ENCODE measurements at regions not wholly inside any gene's neighbourhood (a gene's known extent, or its start where the extent isn't known, plus 50 kb on each side); places are given as distances from the start of the nearest gene placed in this dataset.

- H3K4me1 Mint-ChIP-seq, result no peaks in the 10 kb centered on the region
- H3K4me3 Mint-ChIP-seq, result no peak overlapping the region
- H3K9me3 Mint-ChIP-seq, result peaks cover 4% of the 10 kb centered on the region
- H3K27ac Mint-ChIP-seq (ENCODE audit: low read depth), result no peak overlapping the region
- ATAC-seq (replicated peaks; ENCODE audit: extremely low read depth, poor library complexity, severe bottlenecking) (no peak), DNase-seq (ENCODE audit: low spot score in 2 of 2) (no peak)
- H3K36me3 Mint-ChIP-seq (ENCODE audit: insufficient read depth), result no peaks in the 10 kb centered on the region
- H3K27me3 Mint-ChIP-seq, result peaks cover 2% of the 10 kb centered on the region
Observed at GRCh38 chr5:167965710-167966109, 325.7 kb upstream of the WWC1 start.

- no peak for ATAC-seq (replicated peaks; ENCODE audit: extremely low read depth, poor library complexity, severe bottlenecking)
- Mint-ChIP-seq H3K9me3 (peaks cover 10% of the 10 kb centered on the region), H3K27me3 (peaks cover 9% of the 10 kb centered on the region)
Observed at GRCh38 chr5:167966979-167967378, 324.5 kb upstream of the WWC1 start.

DNA sequence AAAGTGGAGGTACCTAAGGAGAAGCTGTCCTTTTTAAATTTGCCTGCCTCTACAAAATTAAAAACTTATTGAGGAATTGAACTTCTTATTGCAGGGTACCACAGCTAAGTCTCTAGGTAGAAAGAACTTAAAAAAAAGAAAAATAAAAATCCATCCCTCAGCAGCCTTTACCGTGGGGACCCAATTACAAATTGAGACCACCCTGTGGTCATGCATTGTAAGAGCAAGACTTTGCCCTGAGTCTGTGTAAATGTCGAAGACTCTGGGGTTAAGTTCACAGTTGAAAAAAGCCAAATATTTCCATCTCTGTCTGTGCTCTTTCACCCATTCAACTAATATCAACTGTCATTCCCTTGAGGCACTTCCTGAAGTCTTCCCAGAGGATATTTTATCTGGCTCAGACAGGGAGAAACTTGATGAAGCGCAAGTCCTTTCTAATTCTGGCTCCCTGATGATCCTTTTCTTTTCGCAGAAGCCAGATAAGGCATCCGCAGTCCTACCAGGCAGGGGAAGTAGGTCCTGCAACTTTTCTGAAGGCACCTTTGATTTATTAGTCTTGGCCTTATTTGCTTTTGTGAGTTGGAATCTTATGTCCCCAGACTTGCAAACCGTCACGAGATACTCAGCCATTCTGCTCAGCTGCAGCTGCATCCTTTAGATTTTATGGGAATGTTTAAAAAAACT lies 323.8 kb upstream of the WWC1 start:
- ATAC-seq (replicated peaks; ENCODE audit: extremely low read depth, poor library complexity, severe bottlenecking) (no peak), DNase-seq (ENCODE audit: low spot score in 2 of 2) (no peak)
- peaks cover 10% of the 10 kb centered on the region for H3K9me3 Mint-ChIP-seq
- H3K27me3 Mint-ChIP-seq, result peaks cover 9% of the 10 kb centered on the region
- no peaks in the 10 kb centered on the region for H3K4me1 Mint-ChIP-seq
- H3K4me3 Mint-ChIP-seq, result no peak overlapping the region
- H3K36me3 Mint-ChIP-seq (ENCODE audit: insufficient read depth), result no peaks in the 10 kb centered on the region
- H3K27ac Mint-ChIP-seq (ENCODE audit: low read depth), result no peak overlapping the region

More at GRCh38 chr5:167966979-167967378, 324.5 kb upstream of the WWC1 start:
- no peak overlapping the region for H3K27ac Mint-ChIP-seq (ENCODE audit: low read depth)
- no peaks in the 10 kb centered on the region for H3K36me3 Mint-ChIP-seq (ENCODE audit: insufficient read depth)
- DNase-seq (ENCODE audit: low spot score in 2 of 2), result no peak
- no peak overlapping the region for H3K4me3 Mint-ChIP-seq
- H3K4me1 Mint-ChIP-seq, result no peaks in the 10 kb centered on the region

DNA sequence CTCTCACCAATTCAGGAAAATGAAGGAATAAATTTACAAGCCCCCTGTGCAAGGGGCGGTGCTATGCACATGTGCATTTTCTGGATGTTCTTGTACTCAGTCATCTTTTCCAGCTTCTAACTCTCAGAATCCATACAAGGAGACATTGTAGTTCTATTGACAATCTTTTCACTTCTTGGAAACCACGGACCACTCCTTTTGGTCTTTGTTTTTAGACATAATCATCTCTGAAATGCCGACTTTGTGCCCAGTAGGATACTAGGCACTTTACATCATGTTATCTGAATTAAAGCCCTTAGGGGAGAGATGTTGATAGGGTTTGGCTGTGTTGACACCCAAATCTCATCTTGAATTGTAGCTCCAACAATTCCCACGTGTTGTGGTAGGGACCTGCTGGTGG lies 322.6 kb upstream of the WWC1 start:
- no peaks in the 10 kb centered on the region for H3K4me1 Mint-ChIP-seq
- no peak for DNase-seq (ENCODE audit: low spot score in 2 of 2)

GRCh38 chr5:167969998-167970397 lies 321.4 kb upstream of the WWC1 start:
- Mint-ChIP-seq H3K27me3 (peaks cover 18% of the 10 kb centered on the region), H3K9me3 (peaks cover 13% of the 10 kb centered on the region), H3K4me3 (no peak overlapping the region), H3K4me1 (no peaks in the 10 kb centered on the region), H3K36me3 (ENCODE audit: insufficient read depth) (no peaks in the 10 kb centered on the region), H3K27ac (ENCODE audit: low read depth) (no peak overlapping the region)
- DNase-seq (ENCODE audit: low spot score in 2 of 2), result no peak
- ATAC-seq (replicated peaks; ENCODE audit: extremely low read depth, poor library complexity, severe bottlenecking), result no peak

More for the DNA sequence above, 322.6 kb upstream of the WWC1 start:
- Mint-ChIP-seq H3K9me3 (peaks cover 17% of the 10 kb centered on the region), H3K36me3 (ENCODE audit: insufficient read depth) (no peaks in the 10 kb centered on the region), H3K27ac (ENCODE audit: low read depth) (no peak overlapping the region), H3K27me3 (peaks cover 18% of the 10 kb centered on the region), H3K4me3 (no peak overlapping the region)
- no peak for ATAC-seq (replicated peaks; ENCODE audit: extremely low read depth, poor library complexity, severe bottlenecking)

DNA sequence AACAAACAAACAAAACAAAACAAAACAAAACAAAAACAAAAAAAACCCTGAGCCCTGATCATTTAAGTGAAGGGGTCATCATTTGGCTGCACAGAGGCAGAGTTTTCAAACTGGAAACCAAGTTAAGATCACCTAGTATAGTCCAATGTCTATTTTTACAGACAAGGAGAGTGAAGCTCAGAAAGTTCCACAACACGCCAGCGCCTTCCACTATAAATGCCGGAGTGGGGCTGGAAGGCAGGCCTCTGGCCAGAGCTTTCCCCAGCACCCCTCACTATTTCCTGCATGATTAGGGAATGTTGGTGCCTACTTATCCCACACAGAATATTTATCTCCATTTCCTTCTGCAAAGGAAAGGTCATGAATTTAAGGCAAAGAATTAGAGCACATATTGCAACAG lies 319.7 kb upstream of the WWC1 start:
- no peak for ATAC-seq (replicated peaks; ENCODE audit: extremely low read depth, poor library complexity, severe bottlenecking)
- H3K9me3 Mint-ChIP-seq, result peaks cover 13% of the 10 kb centered on the region
- no peak overlapping the region for H3K27ac Mint-ChIP-seq (ENCODE audit: low read depth)
- no peak overlapping the region for H3K4me3 Mint-ChIP-seq
- H3K36me3 Mint-ChIP-seq (ENCODE audit: insufficient read depth), result no peaks in the 10 kb centered on the region
- no peaks in the 10 kb centered on the region for H3K4me1 Mint-ChIP-seq
- peaks cover 18% of the 10 kb centered on the region for H3K27me3 Mint-ChIP-seq
- no peak for DNase-seq (ENCODE audit: low spot score in 2 of 2)

DNA sequence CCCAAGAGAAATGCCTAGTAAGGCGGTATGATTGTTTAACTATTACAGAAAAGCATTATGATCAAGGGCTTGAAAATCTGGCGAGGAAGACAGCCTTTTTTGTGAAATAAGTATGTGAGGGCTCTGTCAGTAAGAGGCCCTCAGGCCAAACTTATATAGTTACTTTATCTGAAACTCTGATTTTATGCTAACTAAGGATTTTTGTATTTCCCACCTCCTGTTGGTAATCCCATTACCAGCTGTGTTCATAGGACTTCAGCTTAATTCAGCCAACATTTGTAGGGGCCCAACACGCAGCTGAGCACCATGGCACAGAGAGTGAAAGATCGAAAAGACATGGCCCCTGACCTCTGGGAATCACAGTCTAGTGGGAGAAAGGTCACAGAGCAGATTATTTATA lies 318.3 kb upstream of the WWC1 start:
- H3K4me3 Mint-ChIP-seq, result no peak overlapping the region
- peaks cover 18% of the 10 kb centered on the region for H3K27me3 Mint-ChIP-seq
- ATAC-seq (replicated peaks; ENCODE audit: extremely low read depth, poor library complexity, severe bottlenecking) (no peak), DNase-seq (ENCODE audit: low spot score in 2 of 2) (no peak)
- no peak overlapping the region for H3K27ac Mint-ChIP-seq (ENCODE audit: low read depth)
- H3K4me1 Mint-ChIP-seq, result no peaks in the 10 kb centered on the region
- peaks cover 13% of the 10 kb centered on the region for H3K9me3 Mint-ChIP-seq
- H3K36me3 Mint-ChIP-seq (ENCODE audit: insufficient read depth), result no peaks in the 10 kb centered on the region

DNA sequence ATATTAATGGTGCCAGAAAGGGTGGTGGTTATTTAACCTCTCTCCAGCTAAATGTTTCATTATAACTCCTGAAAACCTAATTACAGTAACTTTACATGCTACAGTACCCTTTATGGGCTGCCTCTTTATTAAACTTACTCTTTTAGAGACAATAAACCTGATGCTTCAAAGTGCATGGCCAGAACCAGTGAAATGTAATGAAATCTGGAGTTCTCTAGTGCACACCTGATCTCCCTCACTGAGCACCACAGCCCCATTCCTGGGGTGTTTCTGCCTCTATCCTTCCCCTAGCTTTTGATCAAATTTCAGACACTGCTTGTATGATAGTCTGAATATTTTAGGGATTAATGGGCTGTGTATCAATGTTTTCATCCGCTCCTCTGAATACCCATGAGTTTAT lies 306.5 kb upstream of the WWC1 start:
- Mint-ChIP-seq H3K4me1 (no peaks in the 10 kb centered on the region), H3K27ac (ENCODE audit: low read depth) (no peak overlapping the region), H3K9me3 (peaks cover 19% of the 10 kb centered on the region), H3K4me3 (no peak overlapping the region), H3K27me3 (peaks cover 10% of the 10 kb centered on the region), H3K36me3 (ENCODE audit: insufficient read depth) (no peaks in the 10 kb centered on the region)
- ATAC-seq (replicated peaks; ENCODE audit: extremely low read depth, poor library complexity, severe bottlenecking) (no peak), DNase-seq (ENCODE audit: low spot score in 2 of 2) (no peak)

DNA sequence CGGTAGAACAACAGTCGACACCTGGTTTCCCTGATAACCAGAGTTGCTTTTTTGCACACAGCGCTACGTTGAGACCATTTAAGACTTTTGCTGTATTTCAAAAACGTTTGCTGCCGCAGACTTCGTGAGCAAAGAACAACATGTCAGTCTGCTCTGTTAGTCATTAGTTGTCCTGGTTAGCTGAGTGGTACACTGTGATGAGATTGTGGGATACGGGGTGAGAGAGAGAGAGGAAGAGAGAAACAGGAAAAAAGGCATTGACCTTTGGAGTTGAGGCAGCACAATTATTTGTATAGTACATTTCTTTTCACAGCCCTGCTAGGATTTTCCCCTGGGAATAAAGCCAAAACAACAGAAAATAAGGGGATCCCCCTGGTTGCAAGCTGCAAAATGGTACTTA lies 306.1 kb upstream of the WWC1 start:
- Mint-ChIP-seq H3K27me3 (peaks cover 10% of the 10 kb centered on the region), H3K27ac (ENCODE audit: low read depth) (no peak overlapping the region), H3K9me3 (peaks cover 14% of the 10 kb centered on the region), H3K4me1 (no peaks in the 10 kb centered on the region), H3K4me3 (no peak overlapping the region), H3K36me3 (ENCODE audit: insufficient read depth) (no peaks in the 10 kb centered on the region)
- DNase-seq (ENCODE audit: low spot score in 2 of 2), result no peak
- ATAC-seq (replicated peaks; ENCODE audit: extremely low read depth, poor library complexity, severe bottlenecking), result no peak

DNA sequence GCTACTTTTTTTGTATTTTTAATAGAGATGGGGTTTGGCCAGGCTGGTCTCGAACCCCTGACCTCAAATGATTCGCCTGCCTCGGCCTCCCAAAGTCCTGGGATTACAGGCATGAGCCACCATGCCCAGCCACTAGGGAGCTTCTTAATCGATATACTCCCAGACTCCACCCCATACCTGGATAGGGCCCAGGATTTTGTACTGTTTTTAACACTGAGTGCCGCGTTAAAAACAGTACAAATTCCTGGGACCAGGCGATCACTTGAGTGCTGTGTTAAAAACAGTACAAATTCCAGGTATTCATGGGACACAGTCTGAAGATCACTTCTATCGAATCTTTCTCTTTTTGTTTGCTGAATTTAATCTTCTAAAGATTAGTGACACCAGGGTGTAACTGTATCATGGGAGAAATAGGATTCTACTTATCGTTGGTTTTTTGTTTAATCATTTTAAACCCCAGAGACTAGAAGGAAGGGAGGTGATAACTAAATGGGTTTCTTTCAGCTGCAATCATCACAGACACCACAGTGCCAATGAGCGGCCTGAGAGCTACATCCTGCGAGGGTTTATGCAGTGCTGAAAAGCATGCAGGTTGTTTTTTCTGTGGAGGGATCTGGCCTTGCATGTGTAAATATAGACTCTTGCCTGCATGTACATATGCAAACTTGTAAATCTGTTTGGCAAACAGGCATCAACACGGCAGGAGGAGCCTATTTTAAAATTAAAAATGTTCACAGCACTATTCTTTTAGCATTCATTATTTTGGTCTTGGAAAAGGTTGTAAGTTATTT lies 303.8 kb upstream of the WWC1 start:
- H3K9me3 Mint-ChIP-seq, result peaks cover 11% of the 10 kb centered on the region
- H3K27me3 Mint-ChIP-seq, result peaks cover 10% of the 10 kb centered on the region
- no peak for ATAC-seq (replicated peaks; ENCODE audit: extremely low read depth, poor library complexity, severe bottlenecking)
- no peak overlapping the region for H3K4me3 Mint-ChIP-seq
- no peaks in the 10 kb centered on the region for H3K36me3 Mint-ChIP-seq (ENCODE audit: insufficient read depth)
- no peak for DNase-seq (ENCODE audit: low spot score in 2 of 2)
- no peak overlapping the region for H3K27ac Mint-ChIP-seq (ENCODE audit: low read depth)
- H3K4me1 Mint-ChIP-seq, result no peaks in the 10 kb centered on the region

GRCh38 chr5:167992868-167993267 lies 298.6 kb upstream of the WWC1 start:
- ATAC-seq (replicated peaks; ENCODE audit: extremely low read depth, poor library complexity, severe bottlenecking), result no peak
- no peak for DNase-seq (ENCODE audit: low spot score in 2 of 2)
- no peak overlapping the region for H3K27ac Mint-ChIP-seq (ENCODE audit: low read depth)
- peaks cover 11% of the 10 kb centered on the region for H3K9me3 Mint-ChIP-seq
- no peaks in the 10 kb centered on the region for H3K4me1 Mint-ChIP-seq
- no peak overlapping the region for H3K4me3 Mint-ChIP-seq
- H3K27me3 Mint-ChIP-seq, result peaks cover 10% of the 10 kb centered on the region
- H3K36me3 Mint-ChIP-seq (ENCODE audit: insufficient read depth), result no peaks in the 10 kb centered on the region

GRCh38 chr5:167993771-167994170 lies 297.7 kb upstream of the WWC1 start:
- Mint-ChIP-seq H3K9me3 (peaks cover 6% of the 10 kb centered on the region), H3K4me1 (no peaks in the 10 kb centered on the region), H3K36me3 (ENCODE audit: insufficient read depth) (no peaks in the 10 kb centered on the region), H3K27me3 (peaks cover under 1% of the 10 kb centered on the region), H3K27ac (ENCODE audit: low read depth) (no peak overlapping the region), H3K4me3 (no peak overlapping the region)
- DNase-seq (ENCODE audit: low spot score in 2 of 2) (no peak), ATAC-seq (replicated peaks; ENCODE audit: extremely low read depth, poor library complexity, severe bottlenecking) (no peak)

GRCh38 chr5:167995844-167996425 lies 295.5 kb upstream of the WWC1 start:
- no peak for ATAC-seq (replicated peaks; ENCODE audit: extremely low read depth, poor library complexity, severe bottlenecking)
- H3K27ac Mint-ChIP-seq (ENCODE audit: low read depth), result no peak overlapping the region
- no peak overlapping the region for H3K4me3 Mint-ChIP-seq
- peaks cover 11% of the 10 kb centered on the region for H3K9me3 Mint-ChIP-seq
- H3K27me3 Mint-ChIP-seq, result peaks cover 6% of the 10 kb centered on the region
- no peaks in the 10 kb centered on the region for H3K4me1 Mint-ChIP-seq
- DNase-seq (ENCODE audit: low spot score in 2 of 2), result no peak
- H3K36me3 Mint-ChIP-seq (ENCODE audit: insufficient read depth), result no peaks in the 10 kb centered on the region
